Neural progenitor cell (in vitro differentiated cells): ENCODE measurements at regions not wholly inside any gene's neighbourhood (a gene's known extent, or its start where the extent isn't known, plus 50 kb on each side); places are given as distances from the start of the nearest gene placed in this dataset.

Experiments used
- CTCF ChIP-seq: fragments of 200-600 bp; sonication (generic); IDR thresholded peaks from 2 replicates; pipeline ENCODE4 v1.5.1; 2017; ENCODE audit warnings: antibody characterized with exemption, mild to moderate bottlenecking
- EZH2 ChIP-seq: fragments of 200-600 bp; sonication (generic); IDR thresholded peaks from 2 replicates; pipeline ENCODE4 v1.6.1; 2017; ENCODE audit warnings: antibody characterized with exemption, mild to moderate bottlenecking, moderate library complexity

GRCh38 chr12:19695244-19696098, 256.2 kb downstream of the AEBP2 start:
- TF ChIP-seq EZH2, result no peak
- TF ChIP-seq CTCF, result no peak
